Glutamatergic neuron (in vitro differentiated cells): ENCODE measurements at regions not wholly inside any gene's neighbourhood (a gene's known extent, or its start where the extent isn't known, plus 50 kb on each side); places are given as distances from the start of the nearest gene placed in this dataset.

Experiments used
- DNase-seq: peaks from one replicate; pipeline ENCODE4 v3.0.0; 2022
- H3K27ac Mint-ChIP-seq: one replicate; pipeline ENCODE4 v1.8.0; 2020; ENCODE audit warnings: mild to moderate bottlenecking, mixed read lengths, inconsistent platforms; ENCODE audit not compliant: unreplicated experiment
- H3K27me3 Mint-ChIP-seq: one replicate; pipeline ENCODE4 v1.8.0; 2020; ENCODE audit warnings: mild to moderate bottlenecking, moderate library complexity, mixed read lengths, inconsistent platforms; ENCODE audit not compliant: unreplicated experiment
- H3K36me3 Mint-ChIP-seq: one replicate; pipeline ENCODE4 v1.8.0; 2020; ENCODE audit warnings: mild to moderate bottlenecking, mixed read lengths, inconsistent platforms; ENCODE audit not compliant: unreplicated experiment
- H3K4me1 Mint-ChIP-seq: one replicate; pipeline ENCODE4 v1.8.0; 2020; ENCODE audit warnings: mild to moderate bottlenecking, low read depth, mixed read lengths, inconsistent platforms; ENCODE audit not compliant: unreplicated experiment
- H3K4me3 Mint-ChIP-seq: one replicate; pipeline ENCODE4 v1.8.0; 2020; ENCODE audit warnings: mild to moderate bottlenecking, mixed read lengths, inconsistent platforms; ENCODE audit not compliant: unreplicated experiment
- H3K9me3 Mint-ChIP-seq: one replicate; pipeline ENCODE4 v1.8.0; 2020; ENCODE audit warnings: mild to moderate bottlenecking, moderate library complexity, mixed read lengths, inconsistent platforms; ENCODE audit not compliant: unreplicated experiment
- CTCF ChIP-seq: fragments of 200-600 bp; sonication (generic); IDR thresholded peaks from one replicate; pipeline ENCODE4 v1.5.0; 2021; ENCODE audit not compliant: partially characterized antibody, unreplicated experiment

- Mint-ChIP-seq H3K4me1 (no peaks in the 10 kb centered on the region), H3K36me3 (no peaks in the 10 kb centered on the region), H3K27me3 (no peaks in the 10 kb centered on the region), H3K4me3 (no peak overlapping the region), H3K9me3 (peaks cover 1% of the 10 kb centered on the region), H3K27ac (no peak overlapping the region)
- no peak for TF ChIP-seq CTCF
- no peak for DNase-seq
Observed at GRCh38 chr11:37560346-37560745, 962.3 kb upstream of the RAG2 start.

- no peak for DNase-seq
- Mint-ChIP-seq H3K4me3 (no peak overlapping the region), H3K4me1 (no peaks in the 10 kb centered on the region), H3K36me3 (no peaks in the 10 kb centered on the region), H3K27me3 (no peaks in the 10 kb centered on the region), H3K27ac (no peak overlapping the region), H3K9me3 (peaks cover 1% of the 10 kb centered on the region)
- no peak for TF ChIP-seq CTCF
Observed at GRCh38 chr11:37558619-37559210, 960.7 kb upstream of the RAG2 start.

GRCh38 chr11:37557990-37558389 is 960.0 kb upstream of the RAG2 start:
- no peak for DNase-seq
- no peaks in the 10 kb centered on the region for H3K4me1 Mint-ChIP-seq
- H3K4me3 Mint-ChIP-seq: no peak overlapping the region
- no peak overlapping the region for H3K27ac Mint-ChIP-seq
- TF ChIP-seq CTCF: no peak
- peaks cover 1% of the 10 kb centered on the region for H3K9me3 Mint-ChIP-seq
- H3K27me3 Mint-ChIP-seq: no peaks in the 10 kb centered on the region
- H3K36me3 Mint-ChIP-seq: no peaks in the 10 kb centered on the region

GRCh38 chr11:37552284-37552683 is 954.2 kb upstream of the RAG2 start:
- TF ChIP-seq CTCF: no peak
- no peaks in the 10 kb centered on the region for H3K9me3 Mint-ChIP-seq
- no peaks in the 10 kb centered on the region for H3K36me3 Mint-ChIP-seq
- no peak for DNase-seq
- H3K27ac Mint-ChIP-seq: no peak overlapping the region
- H3K4me1 Mint-ChIP-seq: no peaks in the 10 kb centered on the region
- H3K4me3 Mint-ChIP-seq: no peak overlapping the region
- H3K27me3 Mint-ChIP-seq: no peaks in the 10 kb centered on the region

GRCh38 chr11:37544491-37544890 is 946.5 kb upstream of the RAG2 start:
- no peak for DNase-seq
- Mint-ChIP-seq H3K27me3 (no peaks in the 10 kb centered on the region), H3K4me1 (no peaks in the 10 kb centered on the region), H3K4me3 (no peak overlapping the region), H3K9me3 (peaks cover 1% of the 10 kb centered on the region), H3K27ac (no peak overlapping the region), H3K36me3 (no peaks in the 10 kb centered on the region)
- TF ChIP-seq CTCF: no peak
